HG02610 (cell line): ENCODE measurements at regions not wholly inside any gene's neighbourhood (a gene's known extent, or its start where the extent isn't known, plus 50 kb on each side); places are given as distances from the start of the nearest gene placed in this dataset.
A peak's percentile ranks its signal among the peaks of the same experiment; 100 is the strongest.
"Not testable (repeated sequence)": the region's sequence is repeated elsewhere in the genome, so short reads cannot be mapped to it uniquely, and the experiment has no call there.

Experiments used
- ATAC-seq: cut with Tn5 transposase; IDR thresholded peaks from one replicate; pipeline ENCODE4 v1.9.1; 2021; ENCODE audit warnings: mild to moderate bottlenecking, moderate library complexity; ENCODE audit not compliant: unreplicated experiment

- ATAC-seq = no peak
Observed at GRCh38 chr10:45564303-45564959, 108.1 kb downstream of the ZFAND4 start.

DNA sequence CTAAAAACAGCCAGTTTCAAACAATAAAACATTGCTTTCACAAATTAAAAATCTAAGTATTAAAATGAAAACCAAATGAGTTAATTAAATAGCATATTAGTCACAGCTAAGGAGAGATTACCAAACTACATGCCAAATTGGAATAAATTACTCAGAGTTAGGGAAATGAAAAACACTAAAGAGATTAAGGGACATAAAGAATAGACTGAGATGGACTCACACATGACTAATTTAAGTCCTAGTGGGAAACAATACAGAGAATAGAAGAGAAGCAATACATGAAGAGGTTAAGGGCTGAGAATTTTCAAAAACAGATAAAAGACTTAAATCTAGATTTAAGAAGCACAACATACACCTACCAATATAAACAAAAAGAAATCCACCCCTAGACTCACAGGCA is 110.6 kb downstream of the ZFAND4 start:
- no peak for ATAC-seq

GRCh38 chr10:45560262-45560661 is 112.3 kb downstream of the ZFAND4 start:
- no peak for ATAC-seq

DNA sequence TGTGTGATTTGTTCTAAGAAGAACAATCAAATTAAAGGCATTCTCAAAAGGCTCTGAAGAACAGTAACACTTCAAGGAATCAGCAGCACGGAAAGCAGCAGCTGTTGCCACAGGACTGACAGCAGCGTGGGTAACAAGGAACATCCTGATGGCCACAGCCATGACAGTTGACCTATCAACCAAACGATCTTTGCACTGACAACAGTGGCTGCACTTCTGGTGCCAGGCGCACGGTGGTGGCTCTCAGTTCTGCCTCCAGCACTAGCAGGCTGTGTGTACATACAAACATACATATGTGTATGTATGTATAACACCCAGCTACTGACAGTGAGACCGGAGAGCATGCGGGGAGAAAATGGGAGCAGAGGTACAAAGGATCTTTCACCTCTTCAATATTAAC is 114.1 kb downstream of the ZFAND4 start:
- no peak for ATAC-seq

- no peak for ATAC-seq
Observed at GRCh38 chr10:45557275-45557905, 115.2 kb downstream of the ZFAND4 start.

GRCh38 chr10:45555795-45556194 is 116.8 kb downstream of the ZFAND4 start:
- ATAC-seq = no peak

GRCh38 chr10:45555332-45555731 is 117.2 kb downstream of the ZFAND4 start:
- ATAC-seq = not testable (repeated sequence)

DNA sequence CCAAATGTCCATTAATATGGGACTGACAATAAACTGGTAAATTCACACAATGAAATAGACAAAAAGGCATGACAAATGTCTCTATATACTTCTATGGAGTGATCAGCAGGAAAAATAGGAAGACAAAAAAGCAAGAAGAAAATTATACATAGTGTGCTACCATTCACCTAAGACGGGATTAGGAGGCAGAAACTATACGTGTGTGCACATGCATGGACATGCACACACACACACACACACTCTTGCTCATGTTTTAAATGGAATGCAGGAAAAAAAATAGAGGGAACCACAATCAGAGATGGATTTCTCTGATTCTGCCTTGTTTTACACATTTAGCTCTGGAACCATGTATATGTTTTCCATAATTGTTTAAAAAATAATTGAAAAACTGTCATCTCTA is 119.0 kb downstream of the ZFAND4 start:
- ATAC-seq = no peak

DNA sequence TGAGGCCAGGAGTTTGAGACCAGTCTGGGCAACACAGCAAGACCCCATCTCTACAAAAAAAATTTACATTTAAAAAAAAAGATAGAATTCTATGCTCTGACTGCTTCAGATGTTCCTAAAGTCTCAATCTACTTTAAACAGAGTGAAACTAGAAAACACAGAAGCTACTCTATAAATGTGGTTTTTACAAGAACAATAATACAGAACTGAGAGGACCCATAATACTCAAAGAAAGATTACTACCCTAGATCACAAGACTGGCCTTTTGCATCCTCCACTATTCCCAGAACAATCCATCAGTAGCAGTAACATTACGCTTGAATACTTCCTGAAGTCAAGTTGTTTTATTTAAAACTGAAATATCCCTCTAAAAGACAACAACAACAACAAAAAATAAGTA is 119.4 kb downstream of the ZFAND4 start:
- peak; percentile 61 for ATAC-seq

DNA sequence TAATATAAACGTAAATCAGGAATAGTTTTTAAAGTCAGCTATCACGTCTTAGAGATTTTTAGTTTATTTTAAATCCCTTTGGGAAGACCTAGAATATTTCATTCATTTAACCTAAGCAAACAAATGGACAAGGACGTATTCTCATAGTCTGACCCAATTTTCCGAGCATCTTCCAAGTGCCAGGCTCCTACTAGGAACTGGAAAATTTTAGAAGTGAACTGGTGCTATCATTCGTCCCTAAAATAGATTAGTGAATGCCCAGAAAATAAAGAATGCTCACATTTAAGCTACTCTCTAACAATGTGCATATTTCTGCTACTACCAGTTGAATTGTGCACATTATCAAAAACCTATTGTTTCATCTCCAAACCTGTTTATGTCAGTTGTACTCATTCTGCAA is 120.1 kb downstream of the ZFAND4 start:
- ATAC-seq = no peak

- ATAC-seq = no peak
Observed at GRCh38 chr10:45550903-45551786, 121.4 kb downstream of the ZFAND4 start.

DNA sequence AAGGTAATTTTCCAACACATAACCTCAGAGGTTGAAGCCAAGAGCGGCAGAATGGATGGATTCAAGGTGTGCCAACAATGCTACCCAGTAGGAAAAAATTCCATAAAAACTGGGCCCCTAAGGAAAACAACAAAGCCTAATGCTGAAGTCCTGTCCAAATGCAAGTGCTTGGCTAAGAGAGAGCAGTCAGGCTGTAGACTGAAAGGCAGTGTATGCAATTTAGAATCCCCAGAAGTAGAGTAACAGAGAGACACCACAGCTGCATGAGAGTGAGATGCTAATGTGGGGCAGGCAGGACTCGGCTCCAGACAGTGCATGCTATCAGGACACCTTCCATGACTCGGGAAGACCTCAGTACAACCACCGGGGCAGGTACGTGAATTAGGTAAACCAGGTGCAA is 124.5 kb downstream of the ZFAND4 start:
- no peak for ATAC-seq

GRCh38 chr10:45547207-45547606 is 125.4 kb downstream of the ZFAND4 start:
- ATAC-seq = no peak

GRCh38 chr10:45545150-45545549 is 127.4 kb downstream of the ZFAND4 start:
- ATAC-seq = no peak

DNA sequence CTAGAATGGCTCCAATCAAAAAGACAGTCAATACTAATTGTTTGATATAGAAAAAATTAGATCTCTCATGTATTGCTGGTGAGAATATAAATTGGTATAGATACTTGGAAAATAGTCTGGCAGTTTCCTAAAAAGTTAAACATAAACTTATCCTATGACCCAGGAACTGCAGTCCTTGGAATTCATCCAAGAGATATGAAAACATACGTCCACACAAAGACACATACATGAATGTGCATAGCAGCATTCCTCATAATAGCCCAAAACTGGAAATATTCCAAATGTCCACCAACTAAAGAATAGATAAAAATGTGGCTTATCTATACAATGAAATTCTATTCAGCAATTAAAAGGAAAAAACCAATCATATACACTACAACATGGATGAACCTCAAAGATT is 128.4 kb downstream of the ZFAND4 start:
- no peak for ATAC-seq

GRCh38 chr10:45541032-45541431 is 131.5 kb downstream of the ZFAND4 start:
- ATAC-seq = not testable (repeated sequence)

DNA sequence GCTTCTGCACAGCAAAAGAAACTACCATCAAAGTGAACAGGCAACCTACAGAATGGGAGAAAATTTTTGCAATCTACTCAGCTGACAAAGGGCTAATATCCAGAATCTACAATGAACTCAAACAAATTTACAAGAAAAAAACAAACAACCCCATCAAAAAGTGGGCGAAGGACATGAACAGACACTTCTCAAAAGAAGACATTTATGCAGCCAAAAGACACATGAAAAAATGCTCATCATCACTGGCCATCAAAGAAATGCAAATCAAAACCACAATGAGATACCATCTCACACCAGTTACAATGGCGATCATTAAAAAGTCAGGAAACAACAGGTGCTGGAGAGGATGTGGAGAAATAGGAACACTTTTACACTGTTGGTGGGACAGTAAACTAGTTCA is 132.0 kb downstream of the ZFAND4 start:
- ATAC-seq = not testable (repeated sequence)

DNA sequence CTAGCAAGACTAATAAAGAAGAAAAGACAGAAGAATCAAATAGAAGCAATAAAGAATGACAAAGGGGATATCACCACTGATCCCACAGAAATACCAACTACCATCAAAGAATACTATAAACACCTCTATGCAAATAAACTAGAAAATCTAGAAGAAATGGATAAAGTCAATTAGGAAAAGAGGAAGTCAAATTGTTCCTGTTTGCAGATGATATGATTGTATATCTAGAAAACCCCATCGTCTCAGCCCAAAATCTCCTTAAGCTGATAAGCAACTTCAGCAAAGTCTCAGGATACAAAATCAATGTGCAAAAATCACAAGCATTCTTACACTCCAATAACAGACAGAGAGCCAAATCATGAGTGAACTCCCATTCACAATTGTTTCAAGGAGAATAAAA is 133.0 kb downstream of the ZFAND4 start:
- ATAC-seq = not testable (repeated sequence)

- ATAC-seq = no peak
Observed at GRCh38 chr10:45534572-45534971, 138.0 kb downstream of the ZFAND4 start.

DNA sequence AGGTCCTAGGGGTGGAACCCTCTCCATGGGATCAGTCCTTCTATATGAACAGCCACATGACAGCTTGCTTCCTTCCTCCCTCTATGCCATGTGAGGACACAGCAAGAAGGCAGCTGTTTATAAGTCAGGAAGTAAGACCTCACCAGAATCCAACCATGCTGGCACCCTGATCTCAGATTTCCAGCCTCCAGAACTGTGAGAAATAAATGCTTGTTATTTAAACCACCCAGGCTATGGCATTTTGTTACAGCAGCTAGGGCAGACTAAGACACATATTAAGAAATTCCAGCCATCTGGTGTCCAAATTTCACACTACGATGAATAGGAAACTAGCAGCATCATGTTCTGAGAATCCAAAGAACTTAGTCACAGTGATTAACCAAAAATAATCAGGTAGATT is 140.1 kb downstream of the ZFAND4 start:
- no peak for ATAC-seq

DNA sequence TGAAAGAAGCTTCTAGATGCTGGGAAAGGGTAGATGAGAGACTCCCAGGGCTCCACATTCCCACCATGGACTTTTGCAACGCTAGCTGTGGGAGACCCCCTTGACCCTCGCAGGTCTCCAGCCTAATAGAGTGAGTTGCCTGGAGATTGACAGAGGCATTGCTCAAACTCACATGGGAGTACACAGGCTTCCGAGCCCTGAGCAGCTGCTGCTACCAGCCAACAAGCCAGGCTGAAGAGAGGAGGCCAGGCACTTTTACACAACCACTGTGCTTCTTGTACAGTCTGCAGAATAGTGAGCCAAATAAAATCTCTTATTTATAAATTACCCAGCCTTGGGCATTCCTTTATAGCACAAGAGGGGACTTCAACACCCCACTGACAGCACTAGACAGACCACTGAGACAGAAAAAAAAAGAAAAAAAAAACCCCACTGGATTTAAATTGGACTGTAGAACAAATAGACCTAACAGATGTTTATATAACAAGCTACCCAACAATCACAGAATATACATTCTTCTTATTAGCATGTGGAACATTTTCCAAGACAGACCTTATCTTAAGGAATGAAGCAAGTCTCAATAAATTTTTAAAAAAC is 146.2 kb downstream of the ZFAND4 start:
- ATAC-seq = no peak
